ENCODE measurements at regions not wholly inside any gene's neighbourhood (a gene's known extent, or its start where the extent isn't known, plus 50 kb on each side); places are given as distances from the start of the nearest gene placed in this dataset.

GRCh38 chr12:43271659-43272058 lies 280.3 kb downstream of the ADAMTS20 start:
- TF ChIP-seq CTCF (IDR thresholded peaks at IDR 0.05) (no peak), POLR2AphosphoS5 (IDR thresholded peaks at IDR 0.05) (no peak)
